WTC11 (cell line): ENCODE measurements at regions not wholly inside any gene's neighbourhood (a gene's known extent, or its start where the extent isn't known, plus 50 kb on each side); places are given as distances from the start of the nearest gene placed in this dataset.

ENCODE experiments used
- ATAC-seq: fragments of 200-7000 bp; cut with Tn5 transposase; 2 replicates; pipeline ENCODE4 v1.10.0; 2021; ENCODE audit warnings: mild to moderate bottlenecking, moderate library complexity
- CTCF ChIA-PET: fragments of 300-600 bp; sonication (Branson Sonifier 250); formaldehyde crosslinking; loops from one replicate; lab custom pipeline; 2021; ENCODE audit warnings: antibody characterized with exemption; lab: Charles Lee
- POLR2A ChIA-PET: fragments of 350-600 bp; sonication (Branson Sonifier 250); formaldehyde crosslinking; loops from one replicate; lab custom pipeline; 2021; ENCODE audit warnings: antibody characterized with exemption; lab: Charles Lee
- DNase-seq: peaks from one replicate; pipeline ENCODE4 v3.0.0; 2021; ENCODE audit warnings: low spot score
- H3K27ac Mint-ChIP-seq: 2 replicates; pipeline ENCODE4 v1.8.0; 2021; ENCODE audit warnings: mixed read lengths
- H3K27me3 Mint-ChIP-seq: 2 replicates; pipeline ENCODE4 v1.8.0; 2021; ENCODE audit warnings: low read depth, mild to moderate bottlenecking, moderate library complexity, mixed read lengths
- H3K36me3 Mint-ChIP-seq: 2 replicates; pipeline ENCODE4 v1.8.0; 2021; ENCODE audit warnings: mixed read lengths
- H3K4me1 Mint-ChIP-seq: 2 replicates; pipeline ENCODE4 v1.8.0; 2022; ENCODE audit warnings: mixed read lengths
- H3K4me3 Mint-ChIP-seq: 2 replicates; pipeline ENCODE4 v1.8.0; 2021; ENCODE audit warnings: mild to moderate bottlenecking, moderate library complexity, mixed read lengths
- H3K9me3 Mint-ChIP-seq: 2 replicates; pipeline ENCODE4 v1.8.0; 2021; ENCODE audit warnings: mixed read lengths
- ATF1 ChIP-seq: sonication (generic); formaldehyde crosslinking; IDR thresholded peaks from 2 replicates; pipeline ENCODE4 v1.8.1; 2023; ENCODE audit warnings: mild to moderate bottlenecking, moderate library complexity, missing genetic modification reagents
- ATF3 ChIP-seq: sonication (generic); formaldehyde crosslinking; conservative IDR thresholded peaks from 2 replicates; pipeline ENCODE4 v1.8.1; 2022; ENCODE audit warnings: mild to moderate bottlenecking, missing genetic modification reagents
- CREB1 ChIP-seq: sonication (generic); formaldehyde crosslinking; IDR thresholded peaks from 2 replicates; pipeline ENCODE4 v1.8.0; 2023; ENCODE audit warnings: mild to moderate bottlenecking, missing genetic modification reagents
- CTCF ChIP-seq: fragments of 200-600 bp; IDR thresholded peaks from 2 replicates; pipeline ENCODE4 v1.8.0; 2022; ENCODE audit warnings: antibody characterized with exemption
- ELF4 ChIP-seq: sonication (generic); formaldehyde crosslinking; IDR thresholded peaks from 2 replicates; pipeline ENCODE4 v1.8.1; 2022; ENCODE audit warnings: low read depth, mild to moderate bottlenecking, moderate library complexity, missing genetic modification reagents
- ETV6 ChIP-seq: sonication (generic); formaldehyde crosslinking; IDR thresholded peaks from 2 replicates; pipeline ENCODE4 v1.8.1; 2022; ENCODE audit warnings: mild to moderate bottlenecking, missing genetic modification reagents
- GRHL2 ChIP-seq: fragments of 250-450 bp; sonication (Bioruptor Pico); IDR thresholded peaks from 2 replicates; pipeline ENCODE4 v1.8.0; 2022; ENCODE audit warnings: mild to moderate bottlenecking, moderate library complexity; ENCODE audit not compliant: insufficient replicate concordance, severe bottlenecking
- GTF2I ChIP-seq: fragments of 250-450 bp; sonication (Bioruptor Pico); conservative IDR thresholded peaks from 2 replicates; pipeline ENCODE4 v1.4.0; 2021; ENCODE audit warnings: mild to moderate bottlenecking
- HMGA2 ChIP-seq: fragments of 250-450 bp; sonication (Bioruptor Pico); IDR thresholded peaks from 2 replicates; pipeline ENCODE4 v1.4.0; 2021; ENCODE audit warnings: mild to moderate bottlenecking, moderate library complexity
- HMGXB4 ChIP-seq: sonication (generic); formaldehyde crosslinking; IDR thresholded peaks from 2 replicates; pipeline ENCODE4 v1.8.1; 2023; ENCODE audit warnings: mild to moderate bottlenecking, moderate library complexity, missing genetic modification reagents
- JUN ChIP-seq: sonication (generic); formaldehyde crosslinking; IDR thresholded peaks from 2 replicates; pipeline ENCODE4 v1.8.0; 2023; ENCODE audit warnings: mild to moderate bottlenecking, missing genetic modification reagents
- NFATC4 ChIP-seq: fragments of 250-450 bp; sonication (Bioruptor Pico); IDR thresholded peaks from 2 replicates; pipeline ENCODE4 v1.9.0; 2021; ENCODE audit warnings: mild to moderate bottlenecking
- NFYB ChIP-seq: sonication (generic); formaldehyde crosslinking; conservative IDR thresholded peaks from 2 replicates; pipeline ENCODE4 v1.8.0; 2022; ENCODE audit warnings: low read depth, missing genetic modification reagents
- SMAD3 ChIP-seq: sonication (generic); formaldehyde crosslinking; IDR thresholded peaks from 2 replicates; pipeline ENCODE4 v1.8.0; 2022; ENCODE audit warnings: missing genetic modification reagents, mild to moderate bottlenecking, borderline replicate concordance
- SOX15 ChIP-seq: fragments of 250-450 bp; sonication (Bioruptor Pico); IDR thresholded peaks from 2 replicates; pipeline ENCODE4 v1.9.0; 2021; ENCODE audit warnings: mild to moderate bottlenecking
- SP1 ChIP-seq: sonication (generic); formaldehyde crosslinking; conservative IDR thresholded peaks from 2 replicates; pipeline ENCODE4 v1.8.1; 2022; ENCODE audit warnings: missing genetic modification reagents
- TCF7 ChIP-seq: sonication (generic); formaldehyde crosslinking; IDR thresholded peaks from 2 replicates; pipeline ENCODE4 v1.8.0; 2022; ENCODE audit warnings: mild to moderate bottlenecking, low read depth, missing genetic modification reagents, moderate library complexity
- TEAD1 ChIP-seq: sonication (generic); formaldehyde crosslinking; IDR thresholded peaks from 2 replicates; pipeline ENCODE4 v1.8.0; 2022; ENCODE audit warnings: mild to moderate bottlenecking, missing genetic modification reagents
- ZNF219 ChIP-seq: sonication (generic); formaldehyde crosslinking; IDR thresholded peaks from 2 replicates; pipeline ENCODE4 v1.8.0; 2023; ENCODE audit warnings: missing genetic modification reagents, mild to moderate bottlenecking, borderline replicate concordance
- ZNF423 ChIP-seq: fragments of 250-450 bp; sonication (Bioruptor Pico); IDR thresholded peaks from 2 replicates; pipeline ENCODE4 v2.1.2; 2022; ENCODE audit warnings: mild to moderate bottlenecking, moderate library complexity
- TF ChIP-seq, protein P1 (sequence below): sonication (generic); formaldehyde crosslinking; IDR thresholded peaks from 2 replicates; pipeline ENCODE4 v1.8.1; 2022; ENCODE audit warnings: missing genetic modification reagents, borderline replicate concordance
- TF ChIP-seq, protein P2 (sequence below): sonication (generic); formaldehyde crosslinking; IDR thresholded peaks from 2 replicates; pipeline ENCODE4 v1.8.1; 2023; ENCODE audit warnings: mild to moderate bottlenecking, missing genetic modification reagents
- TF ChIP-seq, protein P3 (sequence below): fragments of 250-450 bp; sonication (Bioruptor Pico); IDR thresholded peaks from 2 replicates; pipeline ENCODE4 v2.1.2; 2022; ENCODE audit warnings: mild to moderate bottlenecking, moderate library complexity

DNA sequence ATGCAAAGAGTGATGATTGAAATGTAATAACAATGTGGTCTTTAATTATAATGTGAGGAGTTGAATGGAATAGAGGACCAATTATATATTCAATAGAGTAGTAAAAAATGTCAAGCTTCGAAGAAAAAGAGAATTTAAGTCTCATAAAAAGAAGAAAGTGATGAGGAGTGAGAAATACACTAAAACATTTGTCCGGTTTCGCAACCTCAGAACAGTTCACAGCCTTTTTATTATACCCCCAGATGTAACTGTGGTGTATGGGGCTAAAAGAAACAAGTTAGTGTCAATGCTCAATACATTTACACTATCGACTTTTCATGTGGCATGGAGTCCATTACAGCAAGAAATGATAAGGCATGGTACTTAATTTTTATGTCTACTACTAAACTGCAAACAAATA lies 386.5 kb upstream of the ATP11B start:
- Mint-ChIP-seq H3K4me3 (no peak overlapping the region), H3K4me1 (peaks cover 21% of the 10 kb centered on the region), H3K36me3 (no peaks in the 10 kb centered on the region), H3K9me3 (peaks cover 3% of the 10 kb centered on the region), H3K27ac (no peak overlapping the region), H3K27me3 (no peaks in the 10 kb centered on the region)
- DNase-seq: no peak
- no peak for ATAC-seq
- CTCF ChIA-PET: no interaction called here
- POLR2A ChIA-PET: no interaction called here
- TF ChIP-seq GRHL2 (CRISPR knock-in tag): no peak
- TF ChIP-seq ATF3 (CRISPR knock-in tag): no peak
- no peak for TF ChIP-seq CREB1 (CRISPR knock-in tag)
- no peak for TF ChIP-seq TCF7 (CRISPR knock-in tag)
- TF ChIP-seq ELF4: no peak
- TF ChIP-seq SP1 (CRISPR knock-in tag): no peak
- TF ChIP-seq NFYB (CRISPR knock-in tag): no peak
- no peak for TF ChIP-seq ETV6 (CRISPR knock-in tag)
- TF ChIP-seq SOX15 (CRISPR knock-in tag): no peak
- TF ChIP-seq, protein P1, sequence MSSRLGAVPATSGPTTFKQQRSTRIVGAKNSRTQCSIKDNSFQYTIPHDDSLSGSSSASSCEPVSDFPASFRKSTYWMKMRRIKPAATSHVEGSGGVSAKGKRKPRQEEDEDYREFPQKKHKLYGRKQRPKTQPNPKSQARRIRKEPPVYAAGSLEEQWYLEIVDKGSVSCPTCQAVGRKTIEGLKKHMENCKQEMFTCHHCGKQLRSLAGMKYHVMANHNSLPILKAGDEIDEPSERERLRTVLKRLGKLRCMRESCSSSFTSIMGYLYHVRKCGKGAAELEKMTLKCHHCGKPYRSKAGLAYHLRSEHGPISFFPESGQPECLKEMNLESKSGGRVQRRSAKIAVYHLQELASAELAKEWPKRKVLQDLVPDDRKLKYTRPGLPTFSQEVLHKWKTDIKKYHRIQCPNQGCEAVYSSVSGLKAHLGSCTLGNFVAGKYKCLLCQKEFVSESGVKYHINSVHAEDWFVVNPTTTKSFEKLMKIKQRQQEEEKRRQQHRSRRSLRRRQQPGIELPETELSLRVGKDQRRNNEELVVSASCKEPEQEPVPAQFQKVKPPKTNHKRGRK (CRISPR knock-in tag): no peak
- TF ChIP-seq GTF2I (CRISPR knock-in tag): no peak
- TF ChIP-seq, protein P2, sequence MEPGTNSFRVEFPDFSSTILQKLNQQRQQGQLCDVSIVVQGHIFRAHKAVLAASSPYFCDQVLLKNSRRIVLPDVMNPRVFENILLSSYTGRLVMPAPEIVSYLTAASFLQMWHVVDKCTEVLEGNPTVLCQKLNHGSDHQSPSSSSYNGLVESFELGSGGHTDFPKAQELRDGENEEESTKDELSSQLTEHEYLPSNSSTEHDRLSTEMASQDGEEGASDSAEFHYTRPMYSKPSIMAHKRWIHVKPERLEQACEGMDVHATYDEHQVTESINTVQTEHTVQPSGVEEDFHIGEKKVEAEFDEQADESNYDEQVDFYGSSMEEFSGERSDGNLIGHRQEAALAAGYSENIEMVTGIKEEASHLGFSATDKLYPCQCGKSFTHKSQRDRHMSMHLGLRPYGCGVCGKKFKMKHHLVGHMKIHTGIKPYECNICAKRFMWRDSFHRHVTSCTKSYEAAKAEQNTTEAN (CRISPR knock-in tag): no peak
- TF ChIP-seq, protein P3, sequence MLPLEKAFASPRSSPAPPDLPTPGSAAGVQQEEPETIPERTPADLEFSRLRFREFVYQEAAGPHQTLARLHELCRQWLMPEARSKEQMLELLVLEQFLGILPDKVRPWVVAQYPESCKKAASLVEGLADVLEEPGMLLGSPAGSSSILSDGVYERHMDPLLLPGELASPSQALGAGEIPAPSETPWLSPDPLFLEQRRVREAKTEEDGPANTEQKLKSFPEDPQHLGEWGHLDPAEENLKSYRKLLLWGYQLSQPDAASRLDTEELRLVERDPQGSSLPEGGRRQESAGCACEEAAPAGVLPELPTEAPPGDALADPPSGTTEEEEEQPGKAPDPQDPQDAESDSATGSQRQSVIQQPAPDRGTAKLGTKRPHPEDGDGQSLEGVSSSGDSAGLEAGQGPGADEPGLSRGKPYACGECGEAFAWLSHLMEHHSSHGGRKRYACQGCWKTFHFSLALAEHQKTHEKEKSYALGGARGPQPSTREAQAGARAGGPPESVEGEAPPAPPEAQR (CRISPR knock-in tag): no peak
- no peak for TF ChIP-seq ATF1

- Mint-ChIP-seq H3K36me3 (no peaks in the 10 kb centered on the region), H3K4me1 (peaks cover 30% of the 10 kb centered on the region), H3K27me3 (no peaks in the 10 kb centered on the region), H3K4me3 (no peak overlapping the region), H3K9me3 (no peaks in the 10 kb centered on the region; the same call in 1 of the 2 replicates), H3K27ac (no peak overlapping the region)
- ATAC-seq (no peak), DNase-seq (no peak)
- CTCF ChIA-PET: no interaction called here
- POLR2A ChIA-PET: no interaction called here
- TF ChIP-seq, protein P1 (CRISPR knock-in tag): no peak
- TF ChIP-seq ZNF423: no peak
Measured at GRCh38 chr3:182410051-182410450, 383.3 kb upstream of the ATP11B start.

DNA sequence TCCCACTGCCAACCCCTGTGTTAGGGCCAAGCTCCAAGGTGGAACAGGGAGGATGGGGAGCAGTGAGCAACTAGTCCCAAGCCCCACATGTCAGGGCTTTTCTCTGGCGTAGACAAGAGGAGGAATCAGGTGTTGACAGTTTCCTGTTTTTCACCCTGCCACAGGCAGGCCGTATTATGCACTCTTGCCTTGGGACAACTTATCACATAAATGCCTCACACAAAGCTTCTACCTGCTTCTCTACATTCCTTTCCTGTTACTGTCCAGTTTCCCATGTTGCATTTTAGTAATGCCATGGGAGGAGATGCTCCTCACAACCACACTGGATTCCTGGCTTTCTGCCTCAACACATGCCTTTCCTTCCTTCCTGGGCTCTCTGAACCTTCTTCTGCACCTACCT lies 381.2 kb upstream of the ATP11B start:
- H3K9me3 Mint-ChIP-seq: no peaks in the 10 kb centered on the region; the same call in 1 of the 2 replicates
- no peaks in the 10 kb centered on the region for H3K27me3 Mint-ChIP-seq
- no peaks in the 10 kb centered on the region for H3K36me3 Mint-ChIP-seq
- peaks cover 15% of the 10 kb centered on the region for H3K4me1 Mint-ChIP-seq
- ChIA-PET CTCF (no interaction called here), POLR2A (no interaction called here)
- no peak for DNase-seq
- no peak overlapping the region for H3K4me3 Mint-ChIP-seq
- H3K27ac Mint-ChIP-seq: no peak overlapping the region
- no peak for ATAC-seq
- no peak for TF ChIP-seq HMGXB4 (CRISPR knock-in tag)
- no peak for TF ChIP-seq TEAD1 (CRISPR knock-in tag)
- TF ChIP-seq HMGA2: no peak
- no peak for TF ChIP-seq JUN
- no peak for TF ChIP-seq ZNF219
- TF ChIP-seq SMAD3 (CRISPR knock-in tag): no peak
- no peak for TF ChIP-seq CTCF
- TF ChIP-seq NFATC4: no peak
- TF ChIP-seq, protein P3 (CRISPR knock-in tag): no peak
